Prostate gland (tissue), 2 donors: ENCODE measurements at regions not wholly inside any gene's neighbourhood (a gene's known extent, or its start where the extent isn't known, plus 50 kb on each side); places are given as distances from the start of the nearest gene placed in this dataset.

ENCODE experiments used
- POLR2A ChIP-seq: fragments of 450-650 bp; IDR thresholded peaks from one replicate; pipeline ENCODE4 v1.6.1; 2016; ENCODE audit warnings: antibody characterized with exemption, mild to moderate bottlenecking
- POLR2AphosphoS5 ChIP-seq: sonication (generic); formaldehyde crosslinking; IDR thresholded peaks from one replicate; pipeline ENCODE4 v1.6.1; 2017; ENCODE audit warnings: antibody characterized with exemption
- TF ChIP-seq, protein P1 (sequence below), 4 experiments: fragments of 200-600 bp in 2 of 4; fragments of 450-650 bp in 2 of 4; sonication (generic) in 2 of 4; IDR thresholded peaks; 1 replicate in 3 of 4; 2 replicates in 1 of 4; pipeline ENCODE4 v1.5.1; 2016 to 2019; ENCODE audit warnings: antibody characterized with exemption in 4 of 4, mild to moderate bottlenecking in 2 of 4, moderate library complexity in 2 of 4

DNA sequence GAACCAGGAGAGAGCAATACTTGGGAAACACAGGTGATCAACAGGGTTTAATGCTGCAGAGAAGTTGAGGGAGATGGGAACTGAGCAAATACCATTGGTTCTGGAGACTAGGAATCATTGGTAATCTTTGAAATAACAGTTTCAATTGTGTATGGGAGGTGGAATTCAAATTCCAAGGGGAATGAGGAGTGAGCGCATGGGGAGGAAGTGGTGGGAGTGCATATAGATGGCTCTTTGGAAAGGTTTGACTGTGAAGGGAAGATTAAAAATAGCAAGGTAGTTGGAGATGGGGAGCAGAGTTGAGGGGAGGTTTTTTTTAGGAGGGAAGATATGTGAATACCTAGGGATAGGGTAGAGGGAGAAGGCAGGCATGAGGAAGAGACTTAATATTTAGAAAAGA is 51.1 kb upstream of the ROPN1 start:
- TF ChIP-seq POLR2AphosphoS5 (no peak), POLR2A (no peak)
- TF ChIP-seq, protein P1, sequence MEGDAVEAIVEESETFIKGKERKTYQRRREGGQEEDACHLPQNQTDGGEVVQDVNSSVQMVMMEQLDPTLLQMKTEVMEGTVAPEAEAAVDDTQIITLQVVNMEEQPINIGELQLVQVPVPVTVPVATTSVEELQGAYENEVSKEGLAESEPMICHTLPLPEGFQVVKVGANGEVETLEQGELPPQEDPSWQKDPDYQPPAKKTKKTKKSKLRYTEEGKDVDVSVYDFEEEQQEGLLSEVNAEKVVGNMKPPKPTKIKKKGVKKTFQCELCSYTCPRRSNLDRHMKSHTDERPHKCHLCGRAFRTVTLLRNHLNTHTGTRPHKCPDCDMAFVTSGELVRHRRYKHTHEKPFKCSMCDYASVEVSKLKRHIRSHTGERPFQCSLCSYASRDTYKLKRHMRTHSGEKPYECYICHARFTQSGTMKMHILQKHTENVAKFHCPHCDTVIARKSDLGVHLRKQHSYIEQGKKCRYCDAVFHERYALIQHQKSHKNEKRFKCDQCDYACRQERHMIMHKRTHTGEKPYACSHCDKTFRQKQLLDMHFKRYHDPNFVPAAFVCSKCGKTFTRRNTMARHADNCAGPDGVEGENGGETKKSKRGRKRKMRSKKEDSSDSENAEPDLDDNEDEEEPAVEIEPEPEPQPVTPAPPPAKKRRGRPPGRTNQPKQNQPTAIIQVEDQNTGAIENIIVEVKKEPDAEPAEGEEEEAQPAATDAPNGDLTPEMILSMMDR (IDR thresholded peaks at IDR 0.05) = no peak
